GM19238 (cell line): ENCODE measurements at regions not wholly inside any gene's neighbourhood (a gene's known extent, or its start where the extent isn't known, plus 50 kb on each side); places are given as distances from the start of the nearest gene placed in this dataset.

Experiments
- DNase-seq: peaks from one replicate; pipeline ENCODE4 v3.0.0; 2011; ENCODE audit warnings: low spot score; ENCODE audit not compliant: insufficient read length

DNA sequence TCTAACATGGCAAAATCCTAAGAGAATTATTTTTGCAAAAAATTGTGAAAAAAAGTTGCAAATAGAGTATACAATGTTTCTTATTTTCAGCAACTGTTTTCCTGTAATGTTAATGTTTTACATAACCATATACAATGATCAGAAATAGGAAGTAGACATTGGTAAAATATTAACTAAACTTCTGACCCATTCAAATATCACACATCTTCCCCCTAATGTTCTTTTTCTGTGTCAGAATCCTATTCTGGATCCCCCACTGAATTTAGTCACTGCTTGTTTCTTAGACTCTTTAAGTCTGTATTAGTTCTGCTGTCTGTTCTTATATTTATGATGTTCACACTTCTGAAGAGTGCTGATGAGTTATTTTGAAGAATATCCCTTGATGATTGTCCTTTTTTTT is 62.0 kb downstream of the HFE start:
- DNase-seq, result no peak

DNA sequence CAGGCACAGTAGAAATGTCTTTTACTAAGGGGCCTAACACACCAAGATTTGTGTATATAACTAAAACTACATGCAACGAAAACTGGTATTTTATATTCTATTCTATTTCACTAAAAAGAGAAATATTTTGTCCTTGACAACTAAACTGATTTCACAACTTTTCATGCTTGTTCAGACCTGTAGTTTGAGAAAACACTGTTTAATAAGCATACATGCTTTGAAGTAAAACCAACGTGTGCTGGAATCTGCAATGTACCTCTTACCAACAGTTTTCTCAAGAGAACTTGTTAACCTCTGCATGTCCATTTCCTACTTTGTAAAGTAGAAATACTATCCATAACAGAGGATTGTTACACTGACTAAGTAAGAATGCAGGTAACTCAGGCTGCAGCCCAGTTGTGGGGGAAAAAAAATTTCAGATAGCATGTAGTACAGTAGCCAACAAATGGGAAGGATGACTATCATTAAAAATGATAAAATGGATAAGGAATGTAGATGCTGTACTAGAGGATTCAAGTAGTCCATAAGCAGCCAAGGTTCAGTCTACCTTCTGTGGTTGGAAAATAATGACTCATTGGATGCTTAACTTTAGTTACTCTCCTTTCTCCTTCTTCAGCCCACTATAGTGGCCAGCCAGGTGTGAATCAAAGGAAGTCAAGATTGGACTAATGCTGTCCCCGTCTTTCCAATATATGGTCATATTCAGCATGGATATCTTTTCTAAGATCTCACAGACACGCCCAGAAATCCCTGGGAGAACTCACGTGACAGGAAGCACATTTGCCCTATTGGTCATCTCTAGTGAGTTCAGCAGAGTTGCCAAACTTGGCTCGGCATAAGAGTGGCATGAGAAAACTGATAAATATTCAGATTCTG is 65.2 kb downstream of the HFE start:
- no peak for DNase-seq

DNA sequence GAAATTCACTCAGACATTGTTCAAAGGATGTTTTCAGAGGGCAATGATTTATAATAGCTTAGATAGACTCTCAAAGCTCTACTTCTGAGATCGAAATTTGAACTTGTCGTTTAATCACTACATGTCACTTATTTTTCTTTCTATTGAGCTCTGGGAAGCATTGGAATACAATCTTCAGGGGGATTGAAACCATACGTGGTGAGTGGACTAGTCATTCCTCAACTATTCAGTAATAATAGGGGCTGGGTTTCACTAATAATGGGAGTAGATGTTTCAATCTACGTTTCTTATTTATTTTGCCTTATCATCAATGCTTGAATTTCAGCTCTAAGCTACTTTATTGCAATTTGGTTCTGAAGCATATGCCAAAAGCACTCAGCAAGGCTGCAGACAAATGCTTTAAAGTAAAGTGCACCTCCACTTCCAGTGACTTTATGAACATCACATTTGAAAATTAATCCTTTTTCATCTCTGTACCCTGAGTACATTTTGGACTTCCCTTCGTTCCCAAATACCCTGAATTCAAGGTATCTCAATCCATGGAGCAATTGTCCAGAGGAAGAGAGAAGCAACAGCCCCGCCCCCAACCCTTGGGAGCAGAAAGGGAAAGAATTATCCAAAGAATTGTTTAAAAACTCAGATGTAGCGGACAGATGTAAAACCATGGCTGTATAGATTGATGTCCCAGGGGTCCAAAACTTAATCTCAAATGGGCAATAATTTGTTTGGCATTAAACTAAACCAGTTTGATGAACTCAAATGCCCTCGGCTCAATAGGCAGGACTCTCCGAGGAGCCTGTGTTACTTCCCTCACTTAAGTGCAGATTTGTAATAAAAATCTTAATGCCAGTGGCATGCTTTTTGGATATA is 68.1 kb downstream of the HFE start:
- DNase-seq, result no peak

DNA sequence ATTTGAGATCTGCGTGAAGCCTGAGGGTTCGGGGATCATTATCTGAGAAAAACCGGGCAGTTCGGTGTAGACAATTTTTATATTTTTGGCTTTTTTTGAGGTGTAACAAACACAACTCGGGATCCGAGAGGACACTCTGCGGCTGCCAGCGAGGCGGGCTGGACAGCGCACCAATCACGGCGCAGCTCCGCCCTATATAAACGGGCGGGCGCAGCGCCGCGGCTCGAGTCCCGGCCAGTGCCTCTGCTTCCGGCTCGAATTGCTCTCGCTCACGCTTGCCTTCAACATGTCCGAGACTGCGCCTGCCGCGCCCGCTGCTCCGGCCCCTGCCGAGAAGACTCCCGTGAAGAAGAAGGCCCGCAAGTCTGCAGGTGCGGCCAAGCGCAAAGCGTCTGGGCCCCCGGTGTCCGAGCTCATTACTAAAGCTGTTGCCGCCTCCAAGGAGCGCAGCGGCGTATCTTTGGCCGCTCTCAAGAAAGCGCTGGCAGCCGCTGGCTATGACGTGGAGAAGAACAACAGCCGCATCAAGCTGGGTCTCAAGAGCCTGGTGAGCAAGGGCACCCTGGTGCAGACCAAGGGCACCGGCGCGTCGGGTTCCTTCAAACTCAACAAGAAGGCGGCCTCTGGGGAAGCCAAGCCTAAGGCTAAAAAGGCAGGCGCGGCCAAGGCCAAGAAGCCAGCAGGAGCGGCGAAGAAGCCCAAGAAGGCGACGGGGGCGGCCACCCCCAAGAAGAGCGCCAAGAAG is 69.0 kb downstream of the HFE start:
- peak; percentile 73 for DNase-seq

DNA sequence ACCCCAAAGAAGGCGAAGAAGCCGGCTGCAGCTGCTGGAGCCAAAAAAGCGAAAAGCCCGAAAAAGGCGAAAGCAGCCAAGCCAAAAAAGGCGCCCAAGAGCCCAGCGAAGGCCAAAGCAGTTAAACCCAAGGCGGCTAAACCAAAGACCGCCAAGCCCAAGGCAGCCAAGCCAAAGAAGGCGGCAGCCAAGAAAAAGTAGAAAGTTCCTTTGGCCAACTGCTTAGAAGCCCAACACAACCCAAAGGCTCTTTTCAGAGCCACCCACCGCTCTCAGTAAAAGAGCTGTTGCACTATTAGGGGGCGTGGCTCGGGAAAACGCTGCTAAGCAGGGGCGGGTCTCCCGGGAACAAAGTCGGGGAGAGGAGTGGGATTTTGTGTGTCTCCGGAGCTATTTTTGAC is 69.6 kb downstream of the HFE start:
- no peak for DNase-seq

DNA sequence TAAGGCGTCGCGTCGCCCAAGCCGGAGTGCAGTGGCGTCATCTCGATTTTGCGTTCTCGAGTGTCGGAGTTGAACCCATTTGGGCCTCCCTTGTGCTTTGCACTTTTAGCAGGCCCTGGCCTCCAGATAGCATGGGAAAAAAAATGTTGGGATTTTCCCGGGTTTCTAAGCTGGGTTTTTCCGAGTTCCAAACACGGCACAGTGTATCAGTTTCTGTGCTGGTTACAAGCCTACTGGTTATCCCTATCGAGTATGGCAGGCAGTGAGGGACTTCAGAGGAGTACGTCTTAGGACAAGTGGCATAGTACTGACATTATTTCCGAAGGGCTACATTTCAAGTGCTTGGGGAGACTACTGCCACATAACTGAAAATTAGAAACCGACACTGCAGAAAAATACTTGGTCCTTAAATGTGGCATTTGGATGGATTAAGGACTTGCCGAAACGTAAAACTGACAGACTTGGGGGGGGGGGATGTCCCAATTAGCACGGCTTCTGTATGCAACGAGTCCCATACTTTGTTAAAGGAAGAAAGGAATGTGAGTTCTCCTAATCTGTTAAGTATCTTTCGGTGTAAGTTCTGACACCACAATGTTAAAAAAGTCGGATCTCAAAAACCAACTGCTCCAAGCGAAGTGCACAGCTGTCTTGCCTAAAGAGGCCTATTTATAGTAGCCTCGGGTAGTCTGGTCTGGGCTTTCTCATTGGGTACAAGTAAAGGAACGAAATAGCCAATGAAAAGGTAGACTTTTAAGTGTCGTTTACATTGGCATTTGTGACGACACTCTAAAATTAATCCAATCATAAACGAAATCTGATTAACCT is 70.2 kb downstream of the HFE start:
- peak; percentile 46 for DNase-seq

DNA sequence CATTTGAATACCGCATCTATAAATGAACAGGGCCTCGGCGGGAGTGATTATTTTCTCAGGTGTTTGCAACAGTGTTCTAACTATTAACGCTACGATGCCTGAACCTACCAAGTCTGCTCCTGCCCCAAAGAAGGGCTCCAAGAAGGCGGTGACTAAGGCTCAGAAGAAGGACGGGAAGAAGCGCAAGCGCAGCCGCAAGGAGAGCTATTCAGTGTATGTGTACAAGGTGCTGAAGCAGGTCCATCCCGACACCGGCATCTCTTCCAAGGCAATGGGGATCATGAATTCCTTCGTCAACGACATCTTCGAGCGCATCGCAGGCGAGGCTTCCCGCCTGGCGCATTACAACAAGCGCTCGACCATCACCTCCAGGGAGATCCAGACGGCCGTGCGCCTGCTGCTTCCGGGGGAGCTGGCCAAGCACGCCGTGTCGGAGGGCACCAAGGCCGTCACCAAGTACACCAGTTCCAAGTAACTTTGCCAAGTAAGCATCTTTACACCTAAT is 70.9 kb downstream of the HFE start:
- DNase-seq, result no peak

DNA sequence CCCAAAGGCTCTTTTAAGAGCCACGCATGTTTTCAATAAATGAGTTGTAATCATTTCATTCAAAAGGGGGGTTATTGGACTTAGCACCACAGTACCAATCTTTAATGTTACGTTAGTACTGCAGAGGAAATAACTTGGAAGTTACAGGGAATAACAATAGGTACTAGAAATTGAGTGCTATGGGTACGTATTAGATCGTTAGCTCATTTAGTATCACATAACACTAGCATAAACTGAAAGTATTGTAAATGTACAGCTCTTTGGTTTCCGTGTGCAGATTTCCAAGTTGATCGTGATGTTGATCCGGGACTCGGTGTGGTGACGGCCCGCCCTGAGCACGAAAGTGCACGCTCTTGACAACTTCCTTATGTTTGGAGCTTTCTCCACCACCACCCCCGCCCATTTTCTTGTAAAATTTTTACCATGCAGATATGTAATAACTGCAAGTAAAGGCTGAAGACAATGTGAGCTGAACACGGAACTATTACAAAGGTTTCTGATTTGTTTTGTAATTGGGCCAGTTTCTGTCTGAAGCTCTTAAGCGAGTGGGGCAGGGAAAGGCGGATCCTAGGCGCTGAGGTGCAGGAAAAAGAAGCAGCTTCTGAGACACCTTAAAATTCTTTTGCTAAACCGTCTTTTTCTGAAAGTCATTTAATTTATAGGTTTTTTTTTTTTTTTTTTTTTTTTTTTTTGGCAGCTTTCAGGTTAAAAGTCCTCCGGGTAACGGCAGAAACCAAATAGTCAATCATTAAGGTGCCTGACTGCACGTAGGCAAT is 71.5 kb downstream of the HFE start:
- no peak for DNase-seq

DNA sequence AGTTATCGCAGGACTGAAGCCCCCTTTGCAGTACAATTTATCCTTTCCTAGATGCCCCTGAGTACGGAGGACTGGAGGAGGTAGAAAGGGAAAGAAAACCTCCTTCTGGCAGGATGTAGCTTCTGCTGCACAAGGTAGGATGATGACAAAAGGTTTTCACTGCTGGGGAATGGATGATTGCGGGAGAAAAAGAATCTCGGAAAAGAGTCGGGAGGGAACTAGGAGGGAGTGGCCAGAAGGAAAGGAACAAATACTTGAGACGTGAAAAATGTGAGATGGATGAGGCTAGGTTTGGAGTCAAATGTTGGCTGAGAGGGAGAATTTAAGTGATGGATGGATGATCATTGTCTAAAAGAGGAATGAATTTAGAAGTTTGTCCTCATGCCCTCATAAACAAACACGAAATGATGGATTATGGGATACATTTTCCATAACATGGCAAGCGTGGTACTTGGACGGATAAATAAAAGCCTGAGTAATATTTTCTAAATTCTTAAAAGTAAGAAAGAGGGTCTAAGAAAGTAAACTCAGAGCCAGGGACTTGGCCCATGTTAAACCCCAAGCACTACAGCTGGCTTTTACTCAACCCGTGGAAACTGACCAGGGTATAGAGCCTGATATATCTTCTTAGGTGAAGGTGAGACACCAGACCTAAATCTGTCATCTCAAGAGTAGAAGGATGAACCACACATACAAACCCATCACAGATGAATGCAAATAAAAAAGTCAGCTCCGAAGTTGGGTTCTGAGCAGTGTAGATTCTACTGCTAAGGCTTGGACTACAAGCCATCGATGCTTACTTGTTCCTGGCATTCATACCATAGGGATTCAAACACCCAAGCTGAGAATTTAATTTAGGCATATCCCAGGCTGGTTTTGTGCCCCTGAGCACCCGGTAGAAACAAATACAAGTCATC is 72.4 kb downstream of the HFE start:
- no peak for DNase-seq

DNA sequence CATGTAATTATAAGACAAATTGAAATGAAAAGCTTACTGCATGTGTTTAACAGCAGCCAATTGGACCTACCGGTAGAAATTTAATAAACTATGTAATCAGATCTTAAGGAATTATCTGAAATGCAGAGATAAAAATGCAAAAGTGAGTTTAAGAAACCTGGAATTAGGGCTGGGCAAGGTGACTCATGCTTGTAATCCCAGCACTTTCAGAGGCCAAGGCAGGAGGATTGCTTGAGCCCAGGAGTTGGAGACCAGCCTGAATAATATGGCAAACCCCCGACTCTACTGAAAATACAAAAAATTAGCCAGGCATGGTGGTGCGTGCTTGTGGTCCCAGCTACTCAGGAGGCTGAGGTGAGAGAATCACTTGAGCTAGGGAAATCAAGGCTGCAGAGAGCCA is 74.1 kb downstream of the HFE start:
- DNase-seq, result no peak

DNA sequence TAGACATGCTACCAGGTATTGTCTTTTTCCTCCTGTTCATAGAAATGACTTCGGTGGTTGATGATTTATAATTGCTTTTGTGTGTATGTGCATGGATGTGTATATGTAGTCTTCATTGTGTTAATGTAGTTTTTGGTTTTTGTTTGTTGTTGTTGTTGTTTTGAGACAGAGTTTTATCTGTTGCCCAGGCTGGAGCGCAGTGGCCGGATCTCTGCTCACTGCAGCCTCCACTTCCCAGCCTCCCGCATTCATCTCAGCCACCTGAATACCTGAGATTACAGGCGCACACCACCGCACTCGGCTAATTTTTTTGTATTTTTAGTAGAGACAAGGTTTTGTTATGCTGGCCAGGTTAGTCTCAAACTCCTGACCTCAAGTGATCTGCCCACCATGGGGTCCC is 75.2 kb downstream of the HFE start:
- no peak for DNase-seq

DNA sequence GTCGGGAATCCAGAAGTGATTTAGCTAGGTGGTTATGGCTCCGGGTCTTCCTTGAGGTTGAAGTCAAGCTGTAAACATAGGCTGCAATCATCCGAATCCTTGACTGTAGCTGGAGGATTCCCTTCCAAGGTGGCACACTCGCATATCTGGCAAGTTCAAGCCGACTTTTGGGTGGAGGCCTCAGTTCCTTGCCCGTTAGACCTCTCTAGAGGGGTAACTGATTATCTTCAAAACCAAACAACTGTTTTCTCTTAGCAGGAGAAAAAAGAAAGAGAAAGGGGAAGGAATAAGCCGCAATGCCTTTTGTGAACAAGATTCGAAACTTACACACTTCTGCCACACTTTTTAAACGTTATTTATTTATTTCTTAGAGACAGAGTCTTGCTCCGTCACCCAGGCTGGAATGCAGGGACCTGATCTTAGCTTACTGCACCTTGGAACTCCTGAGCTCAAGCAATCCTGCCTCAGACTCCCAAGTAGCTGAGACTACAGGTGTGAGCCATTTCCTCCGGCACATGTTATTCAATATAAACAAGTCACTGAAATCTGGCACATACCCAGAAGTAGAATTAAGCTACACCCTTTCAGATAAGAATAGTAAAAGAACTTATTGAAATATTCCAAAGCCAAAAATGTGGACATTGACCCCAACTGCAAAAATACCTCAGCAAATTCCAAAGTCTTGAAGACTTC is 76.3 kb downstream of the HFE start:
- no peak for DNase-seq

DNA sequence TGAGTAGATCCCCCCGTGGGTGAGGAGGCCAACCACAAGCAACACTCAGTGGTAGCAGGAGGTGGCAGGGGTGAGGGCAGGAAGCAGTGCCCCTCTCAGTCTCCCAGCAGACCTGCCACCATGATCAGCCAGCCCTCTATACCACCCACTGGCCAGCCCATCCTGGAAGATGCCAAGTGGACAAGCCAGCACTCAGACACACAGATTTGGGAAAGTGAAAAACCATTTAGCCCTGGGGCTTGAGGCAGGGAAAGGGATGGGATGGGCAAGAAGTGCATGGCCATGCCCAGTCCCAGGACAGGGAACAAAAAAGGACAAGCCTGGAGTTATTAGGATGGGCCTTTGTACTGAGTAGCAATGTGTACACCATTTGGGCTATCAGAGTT is 76.9 kb downstream of the HFE start:
- no peak for DNase-seq

DNA sequence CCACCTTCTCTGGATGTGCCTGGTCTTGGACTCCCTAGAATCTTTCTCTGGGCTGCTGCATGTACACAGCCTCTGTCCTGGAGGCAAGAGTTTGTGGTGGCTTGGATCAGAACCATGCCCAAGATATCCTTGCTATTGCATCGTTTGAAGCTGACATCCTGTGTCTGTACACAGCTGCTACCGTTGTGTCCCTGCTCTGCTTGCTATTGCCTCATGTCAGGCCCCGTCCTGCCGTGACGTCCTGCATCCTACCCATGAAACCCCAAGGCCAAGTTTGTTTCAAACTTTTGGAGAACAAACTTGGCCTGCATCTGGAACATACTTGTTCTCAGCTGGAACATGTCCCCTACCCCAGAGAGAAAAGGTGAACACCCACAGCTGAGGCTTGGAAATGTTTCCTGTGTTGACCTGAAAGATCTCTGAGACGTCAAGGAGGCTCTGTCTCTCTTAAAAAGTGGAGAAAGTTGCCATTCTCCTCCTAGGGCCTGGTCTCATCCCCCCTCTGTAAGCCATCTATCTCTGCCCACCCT is 78.1 kb downstream of the HFE start:
- no peak for DNase-seq

DNA sequence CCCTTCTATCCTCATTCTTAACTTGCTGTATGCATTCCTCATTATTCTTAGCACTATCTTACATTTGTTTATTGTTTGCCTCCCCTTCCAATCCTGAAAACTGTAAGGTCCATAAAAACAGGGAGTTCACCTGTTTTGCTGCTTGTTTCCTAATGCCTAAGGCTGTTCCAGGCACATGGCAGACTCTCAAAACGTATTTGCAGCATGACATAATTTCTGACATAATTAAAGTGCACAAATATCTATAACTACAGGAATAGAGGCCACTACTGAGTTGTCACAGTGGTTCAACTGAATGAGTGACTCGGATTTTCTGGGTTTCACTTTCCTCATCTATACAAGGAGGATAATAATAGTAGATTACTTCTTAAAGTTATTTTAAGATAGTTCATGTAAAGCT is 83.0 kb downstream of the HFE start:
- no peak for DNase-seq

DNA sequence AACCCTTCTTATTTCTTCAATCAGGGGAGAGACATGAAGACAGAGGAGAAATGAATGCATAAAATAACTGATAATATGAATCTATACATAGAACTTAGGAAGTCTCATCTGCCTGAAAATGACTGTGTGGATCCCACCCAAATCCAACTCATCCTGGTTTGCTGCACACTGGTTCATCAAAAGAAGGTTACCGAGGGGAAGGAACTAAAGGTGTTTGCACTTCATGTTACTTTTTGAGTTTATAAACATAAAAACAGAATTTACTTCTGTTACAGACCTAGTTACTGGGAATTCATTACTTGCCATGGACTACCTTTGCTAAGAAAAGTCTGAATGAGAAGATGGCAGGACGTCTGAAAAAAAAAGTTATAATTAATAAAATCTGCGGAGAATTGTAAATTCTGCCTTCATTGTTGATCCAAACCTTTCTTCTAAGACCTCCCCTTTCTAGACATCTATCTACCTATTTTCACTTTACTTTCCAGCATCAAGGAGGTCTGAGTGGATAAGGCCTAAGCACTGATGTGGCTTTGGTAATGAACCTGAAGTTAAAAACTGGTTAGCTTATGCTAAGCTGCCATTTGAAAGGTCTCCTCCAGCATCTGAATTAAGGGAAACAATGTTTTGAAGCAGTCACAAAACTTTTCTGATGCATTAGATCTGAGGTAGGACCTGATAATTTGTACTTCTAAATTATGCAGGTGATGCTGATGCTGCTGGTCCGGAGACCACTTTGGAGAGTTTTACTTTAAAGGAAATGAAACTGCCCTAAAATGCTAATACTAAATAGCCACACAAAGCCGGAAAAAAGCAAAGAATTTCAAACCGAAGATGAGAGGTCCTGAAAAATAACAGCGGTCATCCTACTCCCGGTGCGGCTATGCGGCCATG is 84.0 kb downstream of the HFE start:
- DNase-seq, result no peak

DNA sequence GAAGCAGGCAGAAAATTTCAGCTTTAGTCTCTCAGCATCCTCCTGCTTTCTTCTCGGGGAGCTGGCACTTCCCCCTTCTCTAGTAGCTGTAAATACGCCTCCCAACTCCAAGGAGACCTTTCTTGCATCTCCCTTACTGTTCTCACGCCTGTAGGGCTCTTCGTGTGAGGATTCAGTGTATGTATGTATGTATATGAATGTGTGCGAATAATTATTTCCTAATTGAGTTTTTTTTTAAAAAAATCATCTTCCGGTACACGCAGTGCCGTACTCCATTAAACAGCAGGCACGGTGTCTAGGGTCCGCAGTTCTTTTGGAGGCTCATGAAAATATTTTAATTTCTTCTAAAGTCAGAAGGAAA is 85.4 kb downstream of the HFE start:
- no peak for DNase-seq
